ENCODE measurements at regions not wholly inside any gene's neighbourhood (a gene's known extent, or its start where the extent isn't known, plus 50 kb on each side); places are given as distances from the start of the nearest gene placed in this dataset.
"Not testable (repeated sequence)": the region's sequence is repeated elsewhere in the genome, so short reads cannot be mapped to it uniquely, and the experiment has no call there.

DNA sequence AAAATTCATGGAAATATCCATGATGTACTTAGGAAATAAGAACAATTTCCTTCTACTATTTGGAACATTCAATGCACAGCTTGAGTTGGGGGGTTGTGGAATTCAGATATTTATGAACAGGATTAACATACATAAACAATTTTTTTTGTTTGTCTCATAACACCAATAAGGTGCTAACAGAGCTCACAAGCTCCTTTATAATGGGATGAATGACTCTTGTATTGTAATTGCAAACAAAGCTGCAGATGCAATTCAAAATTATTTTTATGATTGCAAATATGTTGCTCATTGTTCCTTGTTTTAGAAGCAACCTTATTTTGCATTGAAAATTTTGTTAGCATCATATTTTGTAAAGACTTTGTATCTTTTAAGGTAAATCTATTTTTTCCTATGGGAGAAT lies 265.7 kb downstream of the PCDH17 start:
- Histone ChIP-seq H3K4me1 (ENCODE audit: insufficient read depth, low read length) (no peaks in the 10 kb centered on the region), H3K27me3 (ENCODE audit: control insufficient read depth in 1 of 2, insufficient read depth in 2 of 2, low read length in 2 of 2) (no peaks in the 10 kb centered on the region), H3K36me3 (ENCODE audit: insufficient read depth, low read length) (no peaks in the 10 kb centered on the region), H3K9me3 (ENCODE audit: control insufficient read depth in 1 of 2, insufficient read depth in 1 of 2, low read length in 2 of 2) (no peaks in the 10 kb centered on the region), H3K4me3 (ENCODE audit: low read length) (no peak overlapping the region), H3K27ac (ENCODE audit: low read depth in 1 of 2, low read length in 2 of 2) (no peak overlapping the region)
- intact Hi-C loops (cut with DNase I, micrococcal nuclease): no loop called here
- Mint-ChIP-seq H3K4me3 (no peak overlapping the region), H3K4me1 (ENCODE audit: low read depth) (no peaks in the 10 kb centered on the region), H3K27me3 (no peaks in the 10 kb centered on the region), H3K27ac (no peak overlapping the region), H3K36me3 (ENCODE audit: low read depth) (no peaks in the 10 kb centered on the region), H3K9me3 (peaks cover 6% of the 10 kb centered on the region)
- TF ChIP-seq, protein P1, sequence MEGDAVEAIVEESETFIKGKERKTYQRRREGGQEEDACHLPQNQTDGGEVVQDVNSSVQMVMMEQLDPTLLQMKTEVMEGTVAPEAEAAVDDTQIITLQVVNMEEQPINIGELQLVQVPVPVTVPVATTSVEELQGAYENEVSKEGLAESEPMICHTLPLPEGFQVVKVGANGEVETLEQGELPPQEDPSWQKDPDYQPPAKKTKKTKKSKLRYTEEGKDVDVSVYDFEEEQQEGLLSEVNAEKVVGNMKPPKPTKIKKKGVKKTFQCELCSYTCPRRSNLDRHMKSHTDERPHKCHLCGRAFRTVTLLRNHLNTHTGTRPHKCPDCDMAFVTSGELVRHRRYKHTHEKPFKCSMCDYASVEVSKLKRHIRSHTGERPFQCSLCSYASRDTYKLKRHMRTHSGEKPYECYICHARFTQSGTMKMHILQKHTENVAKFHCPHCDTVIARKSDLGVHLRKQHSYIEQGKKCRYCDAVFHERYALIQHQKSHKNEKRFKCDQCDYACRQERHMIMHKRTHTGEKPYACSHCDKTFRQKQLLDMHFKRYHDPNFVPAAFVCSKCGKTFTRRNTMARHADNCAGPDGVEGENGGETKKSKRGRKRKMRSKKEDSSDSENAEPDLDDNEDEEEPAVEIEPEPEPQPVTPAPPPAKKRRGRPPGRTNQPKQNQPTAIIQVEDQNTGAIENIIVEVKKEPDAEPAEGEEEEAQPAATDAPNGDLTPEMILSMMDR (IDR thresholded peaks at IDR 0.05): no peak
- no peak for ATAC-seq (ENCODE audit: poor library complexity)
- POLR2A ChIA-PET: no interaction called here
- CTCF ChIA-PET: no interaction called here
- no peak for DNase-seq

DNA sequence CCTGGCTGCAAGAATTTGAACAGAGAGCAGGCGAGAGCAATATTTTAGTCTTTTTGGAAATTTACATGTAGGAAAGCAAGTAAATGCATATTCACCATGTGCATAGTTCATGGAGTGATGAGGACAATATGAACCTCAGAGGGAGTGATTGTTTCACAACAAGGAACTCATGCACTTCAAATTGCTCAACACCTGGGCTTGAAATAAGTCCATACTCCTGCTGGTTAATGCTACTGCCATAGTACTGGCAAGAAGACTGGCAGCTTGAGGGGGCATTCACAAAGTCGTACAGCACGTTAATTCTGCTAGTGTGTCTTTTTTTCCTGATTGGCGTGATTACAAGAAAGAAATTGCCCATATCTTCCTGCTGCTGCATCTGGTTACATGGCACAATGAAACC lies 267.6 kb downstream of the PCDH17 start:
- Histone ChIP-seq H3K4me3 (ENCODE audit: low read length) (no peak overlapping the region), H3K9me3 (ENCODE audit: control insufficient read depth in 1 of 2, insufficient read depth in 1 of 2, low read length in 2 of 2) (no peaks in the 10 kb centered on the region), H3K36me3 (ENCODE audit: insufficient read depth, low read length) (no peaks in the 10 kb centered on the region), H3K27ac (ENCODE audit: low read depth in 1 of 2, low read length in 2 of 2) (no peak overlapping the region), H3K27me3 (ENCODE audit: control insufficient read depth in 1 of 2, insufficient read depth in 2 of 2, low read length in 2 of 2) (no peaks in the 10 kb centered on the region), H3K4me1 (ENCODE audit: insufficient read depth, low read length) (no peaks in the 10 kb centered on the region)
- intact Hi-C loops (cut with DNase I, micrococcal nuclease): no loop called here
- no peaks in the 10 kb centered on the region for H3K36me3 Mint-ChIP-seq (ENCODE audit: low read depth)
- ChIA-PET POLR2A (no interaction called here), CTCF (no interaction called here)
- ATAC-seq (ENCODE audit: poor library complexity): no peak
- H3K4me1 Mint-ChIP-seq (ENCODE audit: low read depth): no peaks in the 10 kb centered on the region
- no peak for DNase-seq
- H3K27me3 Mint-ChIP-seq: no peaks in the 10 kb centered on the region
- TF ChIP-seq, protein P1 (IDR thresholded peaks at IDR 0.05): no peak
- no peak overlapping the region for H3K4me3 Mint-ChIP-seq
- peaks cover 8% of the 10 kb centered on the region for H3K9me3 Mint-ChIP-seq
- no peak overlapping the region for H3K27ac Mint-ChIP-seq

DNA sequence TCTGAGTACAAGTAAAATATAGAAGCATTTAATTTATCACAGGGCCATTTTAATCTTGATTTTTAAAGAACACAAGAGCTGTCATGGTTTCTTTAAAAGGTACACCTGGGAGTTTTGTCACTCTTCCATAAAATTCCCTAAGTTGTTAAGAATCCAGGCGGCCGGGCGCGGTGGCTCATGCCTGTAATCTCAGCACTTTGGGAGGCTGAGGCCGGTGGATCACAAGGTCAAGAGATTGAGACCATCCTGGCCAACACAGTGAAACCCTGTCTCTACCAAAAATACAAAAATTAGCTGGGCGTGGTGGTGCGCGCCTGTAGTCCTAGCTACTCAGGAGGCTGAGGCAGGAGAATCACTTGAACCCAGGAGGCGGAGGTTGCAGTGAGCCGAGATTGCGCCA lies 278.3 kb downstream of the PCDH17 start:
- ATAC-seq (ENCODE audit: poor library complexity); intact Hi-C loops (cut with DNase I, micrococcal nuclease); H3K9me3 Mint-ChIP-seq; H3K27me3 ChIP-seq (ENCODE audit: control insufficient read depth in 1 of 2, insufficient read depth in 2 of 2, low read length in 2 of 2); H3K4me3 Mint-ChIP-seq; H3K4me3 ChIP-seq (ENCODE audit: low read length); H3K4me1 ChIP-seq (ENCODE audit: insufficient read depth, low read length); CTCF ChIA-PET; POLR2A ChIA-PET; DNase-seq; H3K27me3 Mint-ChIP-seq; H3K36me3 Mint-ChIP-seq (ENCODE audit: low read depth); H3K9me3 ChIP-seq (ENCODE audit: control insufficient read depth in 1 of 2, insufficient read depth in 1 of 2, low read length in 2 of 2); H3K4me1 Mint-ChIP-seq (ENCODE audit: low read depth); H3K36me3 ChIP-seq (ENCODE audit: insufficient read depth, low read length); H3K27ac Mint-ChIP-seq; H3K27ac ChIP-seq (ENCODE audit: low read depth in 1 of 2, low read length in 2 of 2): not testable (repeated sequence)

DNA sequence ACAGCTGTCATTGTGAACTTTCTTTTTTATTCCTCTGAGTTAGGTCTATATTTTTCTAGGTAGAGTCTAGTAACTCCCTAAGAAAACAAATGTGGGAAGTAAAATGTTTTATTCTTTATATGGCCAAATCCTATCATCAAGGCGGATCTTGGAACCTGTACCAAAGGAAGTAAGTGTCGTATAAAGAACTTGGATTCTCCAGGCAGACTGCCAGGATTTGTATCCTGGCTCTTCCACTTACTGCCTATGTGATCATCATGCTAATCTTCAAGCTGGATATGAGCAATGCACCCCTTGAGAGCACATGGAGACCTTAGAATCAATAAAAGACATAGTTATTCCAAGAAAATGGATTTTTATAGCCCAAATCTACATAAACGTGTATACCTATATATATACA lies 286.5 kb downstream of the PCDH17 start:
- TF ChIP-seq, protein P1 (IDR thresholded peaks at IDR 0.05): no peak
- no peak overlapping the region for H3K27ac Mint-ChIP-seq
- no peak overlapping the region for H3K27ac ChIP-seq (ENCODE audit: low read depth in 1 of 2, low read length in 2 of 2)
- no peak for ATAC-seq (ENCODE audit: poor library complexity)
- no peaks in the 10 kb centered on the region for H3K36me3 Mint-ChIP-seq (ENCODE audit: low read depth)
- H3K27me3 ChIP-seq (ENCODE audit: control insufficient read depth in 1 of 2, insufficient read depth in 2 of 2, low read length in 2 of 2): no peaks in the 10 kb centered on the region
- H3K27me3 Mint-ChIP-seq: no peaks in the 10 kb centered on the region
- POLR2A ChIA-PET: no interaction called here
- intact Hi-C loops (cut with DNase I, micrococcal nuclease): no loop called here
- H3K9me3 ChIP-seq (ENCODE audit: control insufficient read depth in 1 of 2, insufficient read depth in 1 of 2, low read length in 2 of 2): peaks cover 0 to 3% of the 10 kb centered on the region in 2 experiments
- no peak for DNase-seq
- no peaks in the 10 kb centered on the region for H3K4me1 Mint-ChIP-seq (ENCODE audit: low read depth)
- CTCF ChIA-PET: no interaction called here
- H3K4me3 ChIP-seq (ENCODE audit: low read length): no peak overlapping the region
- no peaks in the 10 kb centered on the region for H3K4me1 ChIP-seq (ENCODE audit: insufficient read depth, low read length)
- peaks cover 6% of the 10 kb centered on the region for H3K9me3 Mint-ChIP-seq
- no peak overlapping the region for H3K4me3 Mint-ChIP-seq
- no peaks in the 10 kb centered on the region for H3K36me3 ChIP-seq (ENCODE audit: insufficient read depth, low read length)

Measured in CD4-positive, alpha-beta T cell (primary cell).